ENCODE measurements at regions not wholly inside any gene's neighbourhood (a gene's known extent, or its start where the extent isn't known, plus 50 kb on each side); places are given as distances from the start of the nearest gene placed in this dataset.
"Not testable (repeated sequence)": the region's sequence is repeated elsewhere in the genome, so short reads cannot be mapped to it uniquely, and the experiment has no call there.

GRCh38 chr1:157384258-157384657, 168.1 kb downstream of the FCRL5 start:
- H3K4me3 ChIP-seq (ENCODE audit: low read depth, poor library complexity, severe bottlenecking) = no peak overlapping the region
- no peak for DNase-seq (ENCODE audit: low spot score in 2 of 2)
- TF ChIP-seq CTCF (IDR thresholded peaks at IDR 0.05) (no peak), POLR2A (IDR thresholded peaks at IDR 0.05) (no peak)
- intact Hi-C loops (cut with DNase I; ENCODE audit: low total_unique reads) = no loop called here
- WGBS, 2 donors = 51 to 53% methylated on average over 2 of the region's 2 CpGs

GRCh38 chr1:157382351-157382750, 170.0 kb downstream of the FCRL5 start:
- no peak for DNase-seq (ENCODE audit: low spot score in 2 of 2)
- no peak overlapping the region for H3K4me3 ChIP-seq (ENCODE audit: low read depth, poor library complexity, severe bottlenecking)
- intact Hi-C loops (cut with DNase I; ENCODE audit: low total_unique reads) = no loop called here
- TF ChIP-seq CTCF (IDR thresholded peaks at IDR 0.05) (no peak), POLR2A (IDR thresholded peaks at IDR 0.05) (no peak)
- WGBS, 2 donors = 95 to 100% methylated on average over 1 of the region's 1 CpG

DNA sequence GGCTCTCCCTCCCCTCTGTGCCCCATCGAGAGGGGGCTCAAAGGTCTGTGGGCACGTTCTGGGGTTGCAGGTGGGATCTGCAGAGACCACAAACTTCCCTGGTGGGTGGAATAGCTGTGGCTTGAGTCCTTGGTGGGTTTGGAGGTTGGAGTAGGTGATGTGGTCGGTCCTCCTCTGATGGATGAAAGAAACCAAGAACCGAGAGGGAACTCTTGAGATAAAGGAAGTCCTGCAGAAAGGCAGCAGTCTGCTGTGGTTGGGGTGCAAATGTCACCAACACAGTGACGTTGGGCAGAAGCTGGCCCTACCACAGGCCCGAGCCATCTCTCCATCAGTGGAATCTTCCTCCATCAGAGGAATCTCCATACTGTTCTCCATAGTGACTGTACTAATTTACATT, 171.8 kb downstream of the FCRL5 start:
- intact Hi-C loops (cut with DNase I; ENCODE audit: low total_unique reads) = no loop called here

GRCh38 chr1:157377280-157377713, 175.0 kb downstream of the FCRL5 start:
- not testable (repeated sequence) for DNase-seq (ENCODE audit: low spot score in 2 of 2); H3K4me3 ChIP-seq (ENCODE audit: low read depth, poor library complexity, severe bottlenecking)
- 29 to 30% methylated on average over 8 of the region's 8 CpGs for WGBS, 2 donors
- intact Hi-C loops (cut with DNase I; ENCODE audit: low total_unique reads) = loop anchor here (10.0 kb wide), 1 partner anchor 108 kb away; no protein-coding TSS in a partner anchor

More for the DNA sequence above, 171.8 kb downstream of the FCRL5 start:
- TF ChIP-seq POLR2A (IDR thresholded peaks at IDR 0.05) = no peak
- TF ChIP-seq CTCF (IDR thresholded peaks at IDR 0.05) = no peak
- no peak overlapping the region for H3K4me3 ChIP-seq (ENCODE audit: low read depth, poor library complexity, severe bottlenecking)
- 76 to 80% methylated on average over 6 of the region's 6 CpGs for WGBS, 2 donors
- DNase-seq (ENCODE audit: low spot score in 2 of 2) = no peak

GRCh38 chr1:157376681-157377080, 175.6 kb downstream of the FCRL5 start:
- WGBS, 2 donors = 83 to 91% methylated on average over 2 of the region's 2 CpGs
- intact Hi-C loops (cut with DNase I; ENCODE audit: low total_unique reads) = loop anchor here (10.0 kb wide), 1 partner anchor 108 kb away; no protein-coding TSS in a partner anchor
- no peak overlapping the region for H3K4me3 ChIP-seq (ENCODE audit: low read depth, poor library complexity, severe bottlenecking)
- DNase-seq (ENCODE audit: low spot score in 2 of 2) = no peak
- TF ChIP-seq POLR2A (IDR thresholded peaks at IDR 0.05) (no peak), CTCF (IDR thresholded peaks at IDR 0.05) (no peak)

DNA sequence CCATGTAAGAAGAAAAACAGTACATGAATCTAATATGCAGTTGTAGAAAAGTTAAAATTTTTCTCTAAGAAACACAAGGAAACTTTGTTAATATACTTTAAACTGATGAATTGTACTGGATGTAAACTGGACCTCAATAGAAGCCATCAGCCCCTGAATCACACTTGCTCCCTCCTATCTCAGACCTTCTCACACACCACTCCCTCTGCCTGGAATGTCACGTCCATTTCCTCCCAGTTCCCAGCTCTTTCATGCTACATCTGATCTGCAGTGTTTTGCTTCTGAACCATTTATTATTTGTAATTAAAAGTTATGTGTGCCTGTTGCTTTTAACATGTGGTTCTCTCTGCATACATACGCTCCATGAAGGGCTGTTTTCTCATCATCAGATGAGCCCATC, 180.0 kb downstream of the FCRL5 start:
- not testable (repeated sequence) for H3K4me3 ChIP-seq (ENCODE audit: low read depth, poor library complexity, severe bottlenecking); DNase-seq (ENCODE audit: low spot score in 2 of 2)
- intact Hi-C loops (cut with DNase I; ENCODE audit: low total_unique reads) = loop anchor here (10.0 kb wide), 1 partner anchor 112 kb away; no protein-coding TSS in a partner anchor
- 44 to 56% methylated on average over 2 of the region's 2 CpGs for WGBS, 2 donors

GRCh38 chr1:157371826-157372225, 180.5 kb downstream of the FCRL5 start:
- 85 to 93% methylated on average over 3 of the region's 3 CpGs for WGBS, 2 donors

More at GRCh38 chr1:157371826-157372225, 180.5 kb downstream of the FCRL5 start:
- DNase-seq (ENCODE audit: low spot score in 2 of 2) = no peak
- TF ChIP-seq CTCF (IDR thresholded peaks at IDR 0.05) (no peak), POLR2A (IDR thresholded peaks at IDR 0.05) (no peak)
- intact Hi-C loops (cut with DNase I; ENCODE audit: low total_unique reads) = loop anchor here (10.0 kb wide), 1 partner anchor 113 kb away; no protein-coding TSS in a partner anchor
- no peak overlapping the region for H3K4me3 ChIP-seq (ENCODE audit: low read depth, poor library complexity, severe bottlenecking)

All from lower leg skin (tissue), 4 donors.